ENCODE measurements at regions not wholly inside any gene's neighbourhood (a gene's known extent, or its start where the extent isn't known, plus 50 kb on each side); places are given as distances from the start of the nearest gene placed in this dataset.

- TF ChIP-seq RAD21 (IDR thresholded peaks at IDR 0.05; ENCODE audit: low read length) (no peak), POLR2A (IDR thresholded peaks at IDR 0.05; ENCODE audit: low read depth, low read length) (no peak), CTCF (conservative IDR thresholded peaks at IDR 0.05; ENCODE audit: low read depth, low read length) (no peak), CHD1 (IDR thresholded peaks at IDR 0.05; ENCODE audit: low read depth, low read length) (no peak), SMC3 (IDR thresholded peaks at IDR 0.05; ENCODE audit: low read depth, low read length) (no peak), MXI1 (IDR thresholded peaks at IDR 0.05; ENCODE audit: borderline replicate concordance, low read depth, low read length) (no peak), CEBPB (IDR thresholded peaks at IDR 0.05; ENCODE audit: low read depth, low read length) (no peak), RFX5 (IDR thresholded peaks at IDR 0.05; ENCODE audit: low read depth, low read length) (no peak), MAFK (IDR thresholded peaks at IDR 0.05; ENCODE audit: low read depth, low read length) (no peak), RCOR1 (IDR thresholded peaks at IDR 0.05; ENCODE audit: insufficient replicate concordance, low read length) (no peak)
- TF ChIP-seq, protein P1, sequence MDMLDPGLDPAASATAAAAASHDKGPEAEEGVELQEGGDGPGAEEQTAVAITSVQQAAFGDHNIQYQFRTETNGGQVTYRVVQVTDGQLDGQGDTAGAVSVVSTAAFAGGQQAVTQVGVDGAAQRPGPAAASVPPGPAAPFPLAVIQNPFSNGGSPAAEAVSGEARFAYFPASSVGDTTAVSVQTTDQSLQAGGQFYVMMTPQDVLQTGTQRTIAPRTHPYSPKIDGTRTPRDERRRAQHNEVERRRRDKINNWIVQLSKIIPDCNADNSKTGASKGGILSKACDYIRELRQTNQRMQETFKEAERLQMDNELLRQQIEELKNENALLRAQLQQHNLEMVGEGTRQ (IDR thresholded peaks at IDR 0.05; ENCODE audit: low read depth, low read length) = no peak
- TF ChIP-seq, protein P2, sequence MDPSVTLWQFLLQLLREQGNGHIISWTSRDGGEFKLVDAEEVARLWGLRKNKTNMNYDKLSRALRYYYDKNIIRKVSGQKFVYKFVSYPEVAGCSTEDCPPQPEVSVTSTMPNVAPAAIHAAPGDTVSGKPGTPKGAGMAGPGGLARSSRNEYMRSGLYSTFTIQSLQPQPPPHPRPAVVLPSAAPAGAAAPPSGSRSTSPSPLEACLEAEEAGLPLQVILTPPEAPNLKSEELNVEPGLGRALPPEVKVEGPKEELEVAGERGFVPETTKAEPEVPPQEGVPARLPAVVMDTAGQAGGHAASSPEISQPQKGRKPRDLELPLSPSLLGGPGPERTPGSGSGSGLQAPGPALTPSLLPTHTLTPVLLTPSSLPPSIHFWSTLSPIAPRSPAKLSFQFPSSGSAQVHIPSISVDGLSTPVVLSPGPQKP (IDR thresholded peaks at IDR 0.05; ENCODE audit: borderline replicate concordance, low read depth, low read length) = no peak
These were observed 64.6 kb upstream of the TYRP1 start for GRCh38 chr9:12628546-12628945.

All from IMR-90 (cell line).